ENCODE measurements at regions not wholly inside any gene's neighbourhood (a gene's known extent, or its start where the extent isn't known, plus 50 kb on each side); places are given as distances from the start of the nearest gene placed in this dataset.

DNA sequence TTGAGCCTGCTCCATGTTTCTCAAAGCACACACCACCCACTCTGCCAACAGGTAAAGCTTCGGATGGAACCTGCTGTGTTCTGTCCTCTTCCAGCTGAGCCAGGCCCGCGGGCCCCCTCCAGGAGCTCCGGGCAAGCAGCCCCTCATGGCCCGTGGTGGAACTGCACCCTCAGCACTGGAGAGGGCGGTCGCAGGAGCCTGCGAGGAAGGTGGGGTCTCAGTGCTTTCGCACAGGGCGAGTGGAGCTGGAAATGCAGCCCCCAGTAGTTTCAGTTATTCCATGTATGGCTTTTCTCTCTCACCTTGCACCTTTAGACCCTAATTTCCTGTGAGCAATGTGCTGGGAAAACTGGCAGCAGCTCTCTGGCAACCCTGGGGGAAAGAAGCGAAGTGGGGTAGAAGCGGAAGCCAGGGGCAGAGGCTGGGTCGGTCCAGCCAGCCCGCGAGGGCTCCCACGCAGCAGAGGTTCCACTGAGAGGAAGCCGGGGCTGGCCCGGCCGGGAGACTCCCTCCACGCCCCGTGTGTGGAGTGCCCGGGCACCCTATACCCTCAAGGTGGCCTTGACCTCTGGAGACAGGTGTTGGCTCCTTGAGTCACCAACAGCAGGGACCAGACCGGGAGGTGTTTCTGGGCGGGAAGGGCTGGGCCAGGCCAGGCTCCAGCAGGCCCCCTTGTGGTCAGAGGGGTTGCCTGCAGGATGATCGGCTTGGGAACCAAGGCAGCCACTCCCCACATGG lies 119.9 kb upstream of the TMEM45B start:
- DNase-seq (ENCODE audit: low read depth) = no peak
- peak; percentile 69 for TF ChIP-seq CTCF (conservative IDR thresholded peaks at IDR 0.05; ENCODE audit: low read depth, low read length)
- peak overlapping the region; percentile 48 for H3K4me3 ChIP-seq (ENCODE audit: low read depth, low read length)

GRCh38 chr11:129696309-129696989 lies 119.2 kb upstream of the TMEM45B start:
- no peak for TF ChIP-seq CTCF (conservative IDR thresholded peaks at IDR 0.05; ENCODE audit: low read depth, low read length)
- H3K4me3 ChIP-seq (ENCODE audit: low read depth, low read length) = no peak overlapping the region
- DNase-seq (ENCODE audit: low read depth) = no peak

DNA sequence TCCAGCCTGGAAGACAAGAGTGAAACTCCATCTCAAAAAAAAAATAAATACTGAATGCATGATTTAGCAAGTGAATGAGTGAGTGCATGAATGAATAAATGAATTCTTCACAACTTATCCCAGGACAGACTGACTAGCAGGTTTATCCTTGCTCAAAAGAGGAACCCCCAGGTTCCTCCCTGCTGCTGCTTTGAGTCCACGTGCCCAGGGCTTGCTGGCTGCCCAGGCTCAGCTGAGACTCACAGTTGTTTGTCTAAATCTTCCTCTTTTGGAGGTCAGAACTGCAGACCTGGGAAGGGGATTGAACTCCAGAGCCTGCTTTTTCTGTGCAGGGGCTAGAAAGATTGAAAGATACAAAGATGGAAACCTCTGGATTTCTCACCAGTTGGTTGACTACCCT lies 117.4 kb upstream of the TMEM45B start:
- TF ChIP-seq CTCF (conservative IDR thresholded peaks at IDR 0.05; ENCODE audit: low read depth, low read length) = no peak
- H3K4me3 ChIP-seq (ENCODE audit: low read depth, low read length) = no peak overlapping the region
- DNase-seq (ENCODE audit: low read depth) = no peak

- peak; percentile 22 for TF ChIP-seq CTCF (conservative IDR thresholded peaks at IDR 0.05; ENCODE audit: low read depth, low read length)
- no peak overlapping the region for H3K4me3 ChIP-seq (ENCODE audit: low read depth, low read length)
- no peak for DNase-seq (ENCODE audit: low read depth)
Measured at GRCh38 chr11:129699711-129700304, 115.8 kb upstream of the TMEM45B start.

DNA sequence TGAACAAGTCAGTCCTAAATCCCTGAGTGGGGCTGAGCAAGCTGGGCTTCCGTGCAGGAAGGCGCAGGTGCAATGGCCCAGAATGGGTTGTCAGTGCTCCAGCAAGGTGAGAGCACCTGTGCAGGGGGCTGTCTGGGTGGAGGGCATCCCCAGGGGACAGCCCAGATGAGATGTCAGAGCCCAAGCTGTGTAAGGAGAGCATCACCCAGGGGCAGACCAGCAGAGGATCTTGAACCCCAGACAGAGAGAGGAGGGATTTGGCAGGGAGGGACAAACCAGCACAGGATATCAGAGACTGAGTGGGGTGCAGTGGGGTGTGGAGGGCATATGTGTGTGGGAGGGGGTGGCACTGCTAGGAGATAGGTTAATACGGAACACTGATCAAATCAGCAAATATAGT lies 114.9 kb upstream of the TMEM45B start:
- no peak for DNase-seq (ENCODE audit: low read depth)
- H3K4me3 ChIP-seq (ENCODE audit: low read depth, low read length) = no peak overlapping the region
- no peak for TF ChIP-seq CTCF (conservative IDR thresholded peaks at IDR 0.05; ENCODE audit: low read depth, low read length)

DNA sequence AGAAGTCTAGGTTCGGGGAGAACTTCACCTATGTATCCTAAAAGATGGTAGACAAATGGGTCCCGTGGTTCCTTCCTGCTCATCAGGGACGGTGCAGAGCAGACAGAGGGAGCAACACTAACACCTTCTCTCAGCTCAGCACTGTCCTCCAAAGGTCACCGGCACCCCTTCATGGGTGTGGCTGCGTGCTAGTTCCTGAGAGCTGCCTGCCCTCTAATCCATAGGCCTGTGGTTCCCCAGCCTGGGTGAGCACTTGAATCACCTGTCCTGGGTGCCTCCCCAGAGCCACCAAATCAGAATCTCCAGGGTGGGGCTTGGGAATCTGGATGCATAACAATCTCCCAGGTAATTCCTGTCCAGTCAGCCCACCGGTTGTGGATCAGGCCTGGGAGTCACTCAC lies 113.9 kb upstream of the TMEM45B start:
- no peak for TF ChIP-seq CTCF (conservative IDR thresholded peaks at IDR 0.05; ENCODE audit: low read depth, low read length)
- no peak for DNase-seq (ENCODE audit: low read depth)
- no peak overlapping the region for H3K4me3 ChIP-seq (ENCODE audit: low read depth, low read length)

Data from epithelial cell of proximal tubule (primary cell).